GM23248 (cell line): ENCODE measurements at regions not wholly inside any gene's neighbourhood (a gene's known extent, or its start where the extent isn't known, plus 50 kb on each side); places are given as distances from the start of the nearest gene placed in this dataset.

Source experiments
- EZH2 ChIP-seq: fragments of 200-600 bp; sonication (generic); IDR thresholded peaks from 2 replicates; pipeline ENCODE4 v1.6.1; 2018; ENCODE audit warnings: antibody characterized with exemption, mild to moderate bottlenecking; ENCODE audit not compliant: insufficient read depth, poor library complexity, severe bottlenecking
- EZH2phosphoT487 ChIP-seq: fragments of 200-600 bp; sonication (generic); IDR thresholded peaks from 2 replicates; pipeline ENCODE4 v1.6.1; 2018; ENCODE audit warnings: antibody characterized with exemption, moderate library complexity, mild to moderate bottlenecking, low read depth; ENCODE audit not compliant: insufficient read depth

DNA sequence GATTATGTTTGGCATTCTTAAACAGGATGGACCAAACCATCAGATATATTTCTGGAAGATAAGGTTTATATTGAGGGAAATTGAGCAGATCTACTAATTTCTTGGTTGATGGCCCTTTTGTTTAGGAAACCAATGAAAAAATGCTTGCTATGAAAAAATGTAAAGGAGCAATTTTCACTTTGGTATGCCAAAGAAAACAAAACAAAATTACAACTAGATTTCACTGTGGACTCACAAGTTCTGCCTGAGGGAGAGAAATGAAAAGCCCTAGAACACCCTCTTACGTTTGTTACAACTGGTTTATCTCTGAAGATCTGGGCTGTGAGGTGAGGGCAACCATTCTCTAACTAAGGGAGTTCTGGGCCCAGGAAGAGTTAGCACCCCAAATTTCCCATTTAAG lies 122.5 kb upstream of the IL15 start:
- TF ChIP-seq EZH2 = no peak
- TF ChIP-seq EZH2phosphoT487 = no peak
